ENCODE measurements at regions not wholly inside any gene's neighbourhood (a gene's known extent, or its start where the extent isn't known, plus 50 kb on each side); places are given as distances from the start of the nearest gene placed in this dataset.
"Not testable (repeated sequence)": the region's sequence is repeated elsewhere in the genome, so short reads cannot be mapped to it uniquely, and the experiment has no call there.

DNA sequence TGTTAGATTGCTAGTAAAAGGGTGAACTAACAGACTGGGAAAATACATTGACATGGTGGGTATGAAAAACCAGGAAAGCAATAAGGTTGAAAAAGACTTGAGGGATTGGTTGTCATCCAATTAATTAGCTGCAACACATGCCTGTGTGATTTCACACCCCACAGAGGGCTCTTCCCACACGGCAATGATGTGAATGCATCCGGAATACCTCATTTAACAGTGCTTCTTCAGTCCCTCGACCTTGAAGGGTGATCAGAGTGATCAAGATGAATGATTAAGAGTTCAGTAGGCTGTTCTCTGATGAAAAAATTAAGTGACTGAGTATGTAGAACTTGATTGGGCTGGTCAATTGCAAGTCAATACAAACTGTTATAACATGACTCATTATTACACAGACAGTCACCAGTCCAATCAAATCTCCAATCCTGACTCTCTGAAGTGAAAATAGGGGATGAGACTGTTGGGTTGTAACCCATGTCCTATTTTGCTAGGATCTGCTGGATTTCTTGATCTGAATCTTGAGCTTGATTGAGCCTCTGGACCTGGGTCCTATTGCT lies 924.9 kb upstream of the FAM98A start:
- no peak for DNase-seq

DNA sequence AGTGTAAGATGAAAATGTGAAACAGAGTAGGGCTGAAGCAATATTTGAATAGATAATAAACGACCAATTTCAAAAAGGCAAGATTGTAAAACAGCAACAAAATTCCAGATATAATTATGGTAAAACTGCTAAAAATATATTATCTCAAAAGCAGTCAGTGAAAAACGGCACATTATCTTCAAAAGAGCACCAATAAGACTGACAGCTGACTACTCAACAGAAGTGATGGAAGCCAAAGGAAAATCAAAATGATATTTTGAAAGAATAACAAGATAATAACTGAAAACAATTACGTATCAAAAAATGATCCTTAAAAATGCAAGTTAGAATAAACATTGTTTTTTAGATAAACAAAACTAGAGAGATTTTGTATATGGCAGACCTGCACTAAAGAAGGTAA lies 920.6 kb upstream of the FAM98A start:
- DNase-seq, result no peak

DNA sequence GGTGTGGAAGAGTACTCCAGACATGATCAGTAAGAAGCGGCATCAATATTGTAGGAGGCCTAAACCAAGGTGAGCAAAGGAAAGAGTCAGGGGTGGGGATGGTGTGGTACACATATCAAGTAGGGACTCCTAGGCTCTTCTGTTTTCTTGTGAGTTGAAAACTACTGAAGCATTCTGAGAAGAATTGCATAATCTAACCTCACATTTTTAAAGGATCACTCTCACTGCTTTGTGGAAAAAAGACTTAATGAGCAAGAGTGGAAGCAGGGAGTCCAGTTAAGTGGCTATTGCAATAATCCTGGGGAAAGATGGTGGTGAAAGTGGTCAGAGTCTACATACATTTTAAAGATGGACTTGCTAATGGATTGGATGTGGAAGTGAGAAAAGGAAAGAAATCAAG lies 899.5 kb upstream of the FAM98A start:
- no peak for DNase-seq

DNA sequence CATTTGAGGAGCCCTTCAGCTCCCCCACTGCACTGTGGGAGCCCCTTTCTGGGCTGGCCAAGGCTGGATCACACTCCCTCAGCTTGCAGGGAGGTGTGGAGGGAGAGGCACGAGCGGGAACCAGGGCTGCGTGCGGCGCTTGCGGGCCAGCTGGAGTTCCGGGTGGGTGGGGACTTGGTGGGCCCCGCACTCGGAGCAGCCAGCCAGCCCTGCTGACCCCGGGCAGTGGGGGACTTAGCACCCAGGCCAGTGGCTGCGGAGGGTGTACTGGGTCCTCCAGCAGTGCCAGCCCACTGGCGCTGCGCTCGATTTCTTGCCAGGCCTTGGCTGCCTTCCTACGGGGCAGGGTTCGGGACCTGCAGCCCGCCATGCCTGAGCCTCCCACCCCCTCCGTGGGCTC lies 895.1 kb upstream of the FAM98A start:
- not testable (repeated sequence) for DNase-seq

DNA sequence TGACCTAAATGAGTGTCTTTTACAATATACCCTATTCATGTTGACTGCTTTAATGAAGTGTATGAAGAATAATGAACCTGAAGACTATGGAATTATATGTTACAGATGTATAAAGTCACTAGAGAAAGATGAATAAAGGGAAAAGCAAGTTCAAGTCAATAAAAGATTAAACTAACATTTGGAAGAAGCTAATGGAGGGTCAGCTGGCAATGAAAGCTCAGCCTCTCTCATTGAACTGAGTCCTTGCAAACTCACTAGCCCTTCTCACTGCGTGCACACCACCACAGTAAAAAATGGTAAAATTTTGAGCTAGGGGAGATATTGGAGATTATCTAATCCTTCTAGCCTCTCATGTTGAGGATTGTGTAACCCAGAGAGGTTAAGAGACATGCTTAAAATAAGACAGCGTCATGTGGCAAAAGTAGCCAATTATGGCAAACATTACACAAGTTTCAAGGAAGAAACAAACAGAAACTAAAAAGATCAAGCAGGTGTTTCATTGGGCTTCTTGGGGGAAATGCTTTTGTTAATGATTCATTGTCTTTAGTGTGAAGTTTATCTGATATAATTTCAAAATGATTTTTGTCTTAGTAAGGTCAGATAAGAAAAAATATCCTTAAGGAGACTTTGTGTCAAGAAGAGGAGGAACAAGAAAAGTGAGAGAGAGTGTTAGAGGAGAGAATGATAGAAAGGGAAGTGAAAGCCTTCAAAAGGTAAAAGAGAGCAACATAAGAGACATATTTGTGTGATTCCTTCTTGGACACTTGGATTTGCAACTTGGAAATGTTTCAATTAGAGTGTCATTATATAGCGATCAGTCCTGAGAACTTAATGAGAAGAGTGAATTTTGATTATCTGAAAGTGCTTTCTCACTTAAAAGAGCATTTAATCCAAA lies 893.7 kb upstream of the FAM98A start:
- DNase-seq, result no peak

DNA sequence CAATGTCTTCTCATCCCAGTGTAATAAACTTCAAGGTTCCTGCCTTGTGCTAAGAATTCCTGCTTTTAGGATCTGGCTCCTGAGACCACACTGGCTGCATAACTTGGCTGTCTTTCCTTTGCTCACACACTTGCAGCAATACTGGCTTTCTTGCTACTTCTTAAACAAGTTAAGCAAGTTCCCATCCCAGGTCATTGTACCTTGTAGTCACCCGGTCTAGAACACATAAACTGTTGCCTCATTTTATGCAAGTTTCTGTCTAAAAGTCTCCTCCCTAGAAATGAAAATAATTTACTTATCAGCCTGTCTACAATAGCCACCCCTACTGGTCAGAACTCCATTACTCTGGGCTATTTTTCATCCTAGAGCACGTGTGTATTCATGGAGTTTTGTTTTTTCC lies 887.9 kb upstream of the FAM98A start:
- no peak for DNase-seq

DNA sequence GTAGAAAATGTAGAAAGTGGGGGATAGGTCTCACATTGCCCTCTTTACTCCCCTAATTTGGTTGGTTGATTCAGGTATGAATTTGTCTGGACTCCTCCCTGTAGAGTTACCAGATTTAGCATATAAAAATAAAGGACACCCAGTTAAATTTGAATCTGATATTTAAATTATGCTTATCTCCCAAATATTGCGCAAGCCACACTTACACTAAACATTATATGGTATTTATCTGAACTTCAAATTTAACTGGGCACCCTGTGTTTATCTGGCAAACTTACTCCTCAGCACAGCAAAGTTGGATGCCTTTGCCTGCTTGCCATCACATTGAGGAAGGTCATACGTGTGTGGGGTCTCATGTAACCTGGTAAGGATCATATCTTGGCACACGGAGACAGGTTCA lies 882.4 kb upstream of the FAM98A start:
- DNase-seq, result no peak

DNA sequence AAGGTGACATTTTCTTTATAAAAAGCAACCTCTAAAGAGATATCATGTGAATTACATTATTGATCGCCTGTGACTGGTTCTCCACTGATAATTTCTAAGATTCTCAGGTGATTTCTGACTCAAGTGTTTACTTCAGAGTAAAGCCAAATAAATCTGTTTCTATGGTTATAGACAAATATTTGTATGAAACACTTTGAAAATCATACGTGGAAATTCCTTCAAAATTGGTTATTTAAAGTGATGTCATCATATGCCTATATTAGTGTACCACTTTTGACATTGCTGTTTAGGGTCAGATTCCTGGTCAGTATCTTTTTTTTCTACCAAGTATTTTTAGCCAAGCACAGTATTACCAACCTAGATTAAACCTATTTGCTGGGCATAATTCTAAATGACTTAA lies 881.3 kb upstream of the FAM98A start:
- DNase-seq, result no peak

DNA sequence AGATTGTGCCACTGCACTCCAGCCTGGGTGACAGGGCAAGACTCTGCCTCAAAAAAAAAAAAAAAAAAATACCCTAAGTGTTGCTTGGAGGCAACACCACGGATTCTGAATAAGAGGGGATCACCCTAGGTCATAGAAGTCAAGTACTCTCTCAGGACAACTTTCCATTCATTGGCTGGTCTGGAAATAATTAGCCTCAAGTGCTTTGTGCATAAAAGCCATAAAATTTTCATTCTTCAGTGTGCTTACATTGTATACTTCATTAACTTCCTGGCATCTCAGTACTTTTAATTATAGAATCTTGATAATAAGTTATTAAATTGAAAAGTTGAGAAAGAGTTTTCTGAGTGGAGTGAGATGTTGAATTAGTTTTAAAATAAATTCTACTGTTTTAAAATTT lies 876.1 kb upstream of the FAM98A start:
- DNase-seq, result no peak

DNA sequence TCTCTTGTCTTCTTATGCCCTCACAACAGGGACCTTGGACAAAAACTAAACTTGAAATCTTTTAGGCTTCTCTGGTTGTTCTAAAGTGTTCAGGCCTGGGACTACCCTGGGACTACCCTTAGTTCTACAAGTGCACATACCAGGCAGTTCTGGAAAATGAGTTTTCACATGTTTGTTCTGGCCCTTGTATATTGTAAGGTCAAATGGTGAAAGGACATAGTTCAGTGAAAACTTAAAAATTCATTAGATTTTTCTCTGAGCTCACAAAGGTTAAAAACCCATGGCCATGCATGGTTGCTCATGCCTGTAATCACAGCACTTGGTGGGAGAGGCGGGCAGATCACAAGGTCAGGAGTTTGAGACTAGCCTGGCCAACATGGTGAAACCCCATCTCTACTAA lies 875.5 kb upstream of the FAM98A start:
- no peak for DNase-seq

DNA sequence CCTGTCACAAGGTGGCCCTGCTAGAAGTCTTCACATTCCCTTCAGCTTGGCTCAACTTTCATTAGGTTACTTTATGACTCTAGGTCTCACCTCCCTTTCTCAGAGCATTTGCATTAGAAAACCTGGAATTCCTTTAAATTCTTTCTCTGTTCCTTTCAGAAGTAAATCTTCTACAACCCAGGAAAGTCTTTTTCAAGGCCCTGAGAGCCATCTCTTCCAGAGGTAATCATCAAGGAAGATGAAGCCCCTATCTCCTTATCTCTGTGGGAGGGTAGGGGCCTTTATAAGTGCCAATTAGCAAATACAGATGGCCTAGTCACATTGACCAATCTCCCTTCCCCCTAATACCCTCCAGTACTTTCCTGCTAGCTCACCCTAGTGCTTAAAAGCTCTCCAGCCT lies 848.0 kb upstream of the FAM98A start:
- DNase-seq, result no peak

DNA sequence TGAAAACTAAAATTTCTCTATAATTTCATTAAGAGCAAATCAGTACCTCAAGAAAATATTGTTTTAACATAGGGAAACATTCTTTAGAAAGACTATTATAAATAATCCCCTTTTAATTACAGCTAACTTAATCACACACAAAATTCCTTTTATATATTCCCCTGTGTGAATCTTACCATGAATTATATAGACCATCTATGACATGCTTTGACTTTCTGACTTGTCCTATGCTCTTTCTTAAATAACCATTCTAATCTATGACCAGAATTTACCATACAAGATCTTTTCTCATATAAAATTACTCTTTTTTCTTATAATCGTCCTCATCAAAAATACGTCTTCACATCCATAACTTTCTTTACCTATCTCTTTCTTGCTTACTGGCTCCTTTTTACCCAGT lies 824.2 kb upstream of the FAM98A start:
- DNase-seq, result no peak

DNA sequence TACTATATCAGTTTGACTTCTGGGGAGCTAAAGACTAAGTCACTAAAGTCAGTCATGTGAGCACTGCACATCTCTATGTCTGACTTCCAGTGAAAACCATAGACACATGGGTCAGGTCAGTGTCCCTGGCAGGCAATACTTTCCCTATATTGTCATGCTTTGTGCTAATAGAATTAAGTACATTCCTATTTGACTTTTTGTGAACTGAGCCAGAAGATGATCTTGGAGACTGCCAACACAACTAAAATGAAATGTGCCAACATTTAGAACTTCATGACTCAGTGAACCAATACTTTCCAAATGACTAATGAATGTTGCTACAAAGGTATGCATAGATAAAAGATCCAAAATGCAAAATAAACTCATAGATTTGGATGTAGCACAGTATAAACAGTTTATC lies 820.8 kb upstream of the FAM98A start:
- DNase-seq, result no peak

DNA sequence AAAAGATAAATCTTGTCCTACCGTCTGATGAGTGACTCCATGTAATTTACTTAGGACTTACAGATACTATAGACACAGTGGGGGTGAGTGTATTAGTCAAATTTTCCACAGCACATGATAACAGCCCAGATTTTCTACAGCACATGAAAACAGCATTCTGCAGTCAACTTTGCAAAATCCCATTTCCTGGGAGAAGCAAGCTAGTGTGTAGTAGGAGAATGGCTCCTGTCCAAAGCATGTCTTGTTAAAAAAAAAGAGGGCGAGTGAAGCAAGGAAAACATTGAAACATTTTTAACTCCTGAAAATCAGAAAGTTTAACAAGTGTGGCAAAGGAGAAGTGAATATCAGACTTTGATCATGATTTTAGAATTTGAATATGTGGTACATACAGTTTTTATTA lies 817.8 kb upstream of the FAM98A start:
- DNase-seq, result no peak

DNA sequence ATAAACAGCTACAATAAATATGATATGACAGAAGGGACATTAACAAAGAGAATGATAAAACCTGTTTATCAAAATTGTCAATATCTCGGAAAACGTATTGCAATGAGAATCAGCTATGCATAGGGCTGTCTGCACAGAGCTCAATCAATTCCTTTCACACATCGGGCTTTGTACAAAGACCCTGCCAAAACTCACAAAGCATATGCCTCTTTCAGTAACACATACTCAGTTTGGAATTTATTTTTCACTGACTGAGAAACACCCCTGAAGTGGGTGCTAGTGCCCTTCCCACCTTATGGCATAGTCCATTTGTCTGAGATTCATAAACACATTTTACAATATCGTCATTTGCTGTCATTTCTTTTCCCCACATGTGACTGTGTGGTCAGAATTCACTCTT lies 815.8 kb upstream of the FAM98A start:
- DNase-seq, result no peak

DNA sequence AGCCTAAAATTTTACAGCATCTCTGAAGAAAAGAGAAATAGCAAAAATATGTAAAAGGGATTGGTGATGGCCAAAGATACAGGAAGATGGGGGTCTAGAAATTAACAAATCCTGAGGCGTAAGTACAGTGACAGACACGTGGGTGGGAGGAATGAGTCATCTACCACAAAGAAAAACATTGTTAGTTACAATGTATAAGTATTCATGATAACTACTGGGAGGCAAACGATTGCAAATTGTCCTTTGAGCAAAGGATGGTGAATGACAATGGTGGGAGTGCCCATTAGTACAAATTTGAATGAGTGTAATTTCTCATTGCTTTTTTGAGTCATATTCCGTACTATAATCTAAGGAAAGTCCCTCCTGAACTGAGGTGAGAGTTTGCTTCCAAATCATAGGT lies 809.0 kb upstream of the FAM98A start:
- no peak for DNase-seq

DNA sequence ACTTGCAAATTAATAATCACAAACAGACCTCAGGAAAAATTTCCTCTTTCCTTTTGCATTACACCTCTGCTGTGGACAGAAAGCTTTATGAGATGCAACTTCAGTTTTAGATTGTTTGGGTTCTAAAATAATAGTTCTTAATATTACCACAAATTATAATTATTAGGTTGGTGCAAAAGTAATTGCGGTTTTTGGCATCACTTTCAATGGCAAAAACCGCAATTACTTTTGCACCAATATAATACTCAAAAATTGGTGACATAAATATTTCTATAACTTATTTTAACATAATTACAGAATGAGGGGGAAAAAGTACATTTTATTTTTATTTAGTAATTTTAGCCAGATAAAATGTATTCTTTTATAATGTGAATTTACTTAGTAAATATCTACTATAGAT lies 804.4 kb upstream of the FAM98A start:
- DNase-seq, result no peak

DNA sequence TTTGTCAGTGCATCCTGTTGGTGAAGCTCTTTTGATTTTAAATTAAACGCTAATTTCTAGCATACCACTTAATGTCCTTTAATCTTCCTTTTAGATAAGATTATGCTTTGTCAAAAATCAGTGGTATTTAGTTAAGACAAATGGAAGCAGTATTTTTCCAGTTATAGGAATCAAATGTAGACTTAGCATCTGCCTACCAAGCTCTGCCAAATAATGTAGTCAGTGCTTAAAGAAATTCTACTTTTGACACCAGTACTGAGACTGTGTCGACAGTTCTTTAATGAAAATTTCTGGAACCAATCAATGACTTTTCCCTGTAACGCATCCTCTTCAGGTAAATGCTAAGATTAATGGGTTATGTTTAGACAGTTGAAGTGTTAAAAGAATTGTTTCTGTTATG lies 803.3 kb upstream of the FAM98A start:
- DNase-seq, result no peak

DNA sequence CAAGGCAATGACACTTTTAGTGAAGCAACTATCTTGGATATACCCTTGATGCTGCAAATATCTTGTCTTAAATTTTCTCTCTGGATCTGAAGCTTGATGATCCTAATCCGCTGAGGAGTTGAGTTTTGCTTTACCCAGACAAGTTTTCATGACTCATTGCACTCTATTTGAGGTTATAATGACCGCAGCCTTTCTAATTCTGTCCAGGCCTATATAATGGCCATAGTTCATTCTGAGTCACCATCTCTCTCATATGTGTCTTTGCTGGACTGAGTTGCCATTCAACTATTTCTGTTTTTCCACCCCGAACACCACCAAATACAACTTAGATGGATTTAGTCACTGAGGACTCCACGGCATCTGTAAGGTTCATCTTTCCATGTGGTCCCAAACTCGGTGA lies 802.1 kb upstream of the FAM98A start:
- DNase-seq, result no peak

DNA sequence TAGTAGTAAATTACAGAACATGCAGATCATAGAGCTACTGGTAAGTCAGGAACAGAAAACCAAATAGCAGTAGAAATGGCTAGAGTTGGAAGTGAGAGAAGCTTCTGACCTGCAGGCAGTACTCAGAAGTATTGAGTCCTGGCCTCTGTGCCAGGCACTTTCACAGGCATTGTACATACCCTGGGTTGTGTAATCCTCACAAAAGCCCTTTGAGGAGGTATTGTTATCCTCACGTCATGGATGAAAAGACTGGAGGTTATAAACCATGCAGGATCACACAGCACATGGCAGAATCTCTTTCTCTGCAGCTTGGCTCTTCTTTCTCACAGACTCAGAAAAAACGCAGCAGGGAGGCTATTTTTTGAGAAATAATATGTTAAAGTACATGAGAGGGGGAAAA lies 789.3 kb upstream of the FAM98A start:
- DNase-seq, result no peak

DNA sequence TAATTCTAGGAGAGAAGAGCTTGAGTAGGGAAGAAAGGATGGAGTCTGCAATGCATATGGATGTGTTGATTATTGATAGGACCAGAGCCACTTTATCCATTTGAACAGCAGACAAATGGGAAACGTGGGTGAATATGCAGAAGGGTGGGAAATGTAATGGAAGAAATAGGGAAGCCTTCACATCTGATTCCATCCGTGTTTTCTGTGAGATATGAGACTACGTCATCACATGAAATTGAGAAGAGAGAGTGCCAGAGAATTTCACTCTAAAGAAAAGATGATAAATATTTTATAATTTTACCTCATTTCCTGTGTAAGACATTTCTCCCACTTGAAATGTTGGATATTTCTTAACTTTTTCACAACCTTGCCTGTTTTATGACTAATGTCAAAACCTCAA lies 788.4 kb upstream of the FAM98A start:
- DNase-seq, result no peak

DNA sequence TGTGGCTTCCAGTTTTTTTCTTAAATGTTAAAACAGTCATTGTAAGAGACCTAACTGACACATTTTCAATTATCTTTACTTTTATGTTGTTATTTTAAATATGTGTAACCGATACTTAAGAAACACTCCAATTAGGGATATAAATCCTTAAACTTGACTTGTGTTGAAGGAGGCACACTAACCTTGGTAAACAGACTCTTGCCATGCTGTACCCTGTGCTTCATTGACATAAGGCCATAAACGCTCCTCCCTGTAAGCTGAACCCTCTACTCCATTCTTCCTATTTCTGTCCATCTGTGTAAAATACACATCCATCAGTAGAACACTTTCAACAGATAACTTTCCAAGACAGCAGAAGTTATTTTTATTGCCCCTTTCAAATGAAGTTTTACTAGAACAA lies 780.5 kb upstream of the FAM98A start:
- no peak for DNase-seq

DNA sequence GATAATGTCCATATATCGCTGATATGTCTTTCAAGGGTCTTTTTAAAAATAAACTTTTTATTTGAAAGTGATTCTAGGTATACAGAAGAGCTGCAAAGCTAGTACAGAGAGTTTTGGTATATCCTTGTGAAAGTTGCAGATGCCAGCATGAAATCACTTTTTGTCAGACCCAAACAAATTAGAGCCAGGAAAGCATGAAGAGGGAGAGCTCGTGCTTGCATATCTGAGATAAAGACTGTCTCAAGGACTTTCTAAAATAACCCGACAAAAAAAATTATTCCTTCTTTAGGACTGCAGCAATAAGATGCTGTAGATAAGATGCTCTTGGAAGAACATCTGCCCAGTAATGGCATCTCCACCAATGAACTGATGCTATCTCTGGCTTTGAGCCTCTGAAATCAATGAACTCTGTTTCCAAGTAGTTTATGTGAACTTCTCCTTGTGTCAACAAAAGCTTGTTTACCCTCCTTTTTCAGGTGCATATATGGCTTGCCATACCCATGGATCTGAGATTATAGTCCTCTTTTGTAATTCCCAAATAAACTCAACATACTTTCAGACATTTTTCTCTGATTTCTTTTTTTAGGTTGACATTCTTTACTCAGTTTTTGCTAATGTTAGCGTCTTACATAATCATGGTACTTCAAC lies 774.6 kb upstream of the FAM98A start:
- no peak for DNase-seq

DNA sequence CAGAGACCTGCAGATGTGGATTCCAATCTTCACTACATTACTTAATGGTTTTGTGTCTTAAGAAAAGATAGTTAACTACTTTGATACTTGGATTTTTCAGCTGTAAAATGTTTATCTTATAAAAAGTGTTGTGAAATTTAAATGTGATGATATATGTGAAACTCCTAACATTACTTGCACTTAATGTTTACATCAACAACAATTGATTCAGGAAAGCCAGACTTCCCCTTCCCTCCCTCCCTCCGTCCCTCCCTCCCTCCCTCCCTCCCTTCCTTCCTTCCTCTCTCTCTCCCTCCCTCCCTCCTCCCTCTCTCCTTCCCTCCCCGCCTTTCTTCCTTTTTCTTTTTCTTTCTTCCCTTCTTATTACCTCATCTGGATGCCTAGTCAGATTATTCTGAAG lies 773.9 kb upstream of the FAM98A start:
- DNase-seq, result no peak

DNA sequence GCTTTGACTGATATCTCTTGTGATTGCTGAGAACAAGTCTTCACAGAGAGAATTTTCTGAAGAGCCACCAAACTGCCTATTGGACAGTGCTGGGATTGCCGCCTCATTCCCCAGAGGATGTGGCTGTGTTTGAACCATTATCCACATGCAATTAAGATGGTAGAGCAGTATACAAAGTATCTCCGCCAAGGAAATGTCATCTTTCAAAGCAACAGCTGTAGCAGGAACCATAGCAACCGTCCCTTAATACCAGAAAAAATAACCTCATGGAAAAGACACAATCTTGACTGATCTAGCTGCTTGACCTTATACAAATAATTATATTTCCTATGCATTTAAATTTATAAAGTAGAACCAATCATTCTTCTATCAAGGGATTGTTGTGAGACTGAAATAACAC lies 772.6 kb upstream of the FAM98A start:
- DNase-seq, result no peak
